SK-N-SH (cell line): ENCODE measurements at regions not wholly inside any gene's neighbourhood (a gene's known extent, or its start where the extent isn't known, plus 50 kb on each side); places are given as distances from the start of the nearest gene placed in this dataset.

ENCODE experiments used
- CTCF ChIA-PET: fragments of 300-600, 350-600 bp; formaldehyde crosslinking; extraction: SDS; loops from one replicate; lab custom pipeline; 2021; lab: Yijun Ruan, JAX
- POLR2A ChIA-PET: fragments of 350-600 bp; sonication (Branson Sonifier 250); formaldehyde crosslinking; extraction: SDS; loops from one replicate; lab custom pipeline; 2020; ENCODE audit warnings: antibody characterized with exemption, inconsistent platforms; lab: Yijun Ruan, JAX
- DNase-seq: peaks from one replicate; pipeline ENCODE4 v3.0.0; 2012
- H2AFZ ChIP-seq: fragments of 200-600 bp; sonication (generic); 2 replicates; pipeline ENCODE4 v1.8.1; 2016; ENCODE audit warnings: antibody characterized with exemption, mild to moderate bottlenecking, low read depth
- H3F3A ChIP-seq: fragments of 200-600 bp; sonication (generic); replicated peaks from 2 replicates; pipeline ENCODE3; 2016; ENCODE audit warnings: antibody characterized with exemption, mild to moderate bottlenecking; ENCODE audit not compliant: insufficient read depth
- H3K27ac ChIP-seq, 2 experiments: fragments of 200-500 bp in 1 of 2; fragments of 200-600 bp in 1 of 2; sonication (Bioruptor generic) in 1 of 2; sonication (generic), shearing (Covaris generic) in 1 of 2; 2 replicates each; pipeline versions ENCODE4 v1.5.1 to v1.6.1; 2014 to 2016; ENCODE audit warnings: low read depth in 2 of 2, inconsistent platforms in 1 of 2, low read length in 1 of 2, mild to moderate bottlenecking in 1 of 2, mixed read lengths in 1 of 2
- H3K27me3 ChIP-seq: fragments of 200-600 bp; sonication (generic), shearing (Covaris generic); 2 replicates; pipeline ENCODE4 v1.6.1; 2016; ENCODE audit warnings: mixed run types; ENCODE audit not compliant: insufficient read depth
- H3K36me3 ChIP-seq, 2 experiments: fragments of 200-500 bp in 1 of 2; fragments of 200-600 bp in 1 of 2; sonication (Bioruptor generic) in 1 of 2; sonication (generic) in 1 of 2; replicated peaks in 1 of 2; 2 replicates each; pipeline versions ENCODE3 to v1.5.1; 2014 to 2016; ENCODE audit warnings: low read length in 1 of 2, mild to moderate bottlenecking in 1 of 2; ENCODE audit not compliant: insufficient read depth in 2 of 2, control insufficient read depth in 1 of 2
- H3K4me1 ChIP-seq, 2 experiments: fragments of 200-500 bp in 1 of 2; fragments of 200-600 bp in 1 of 2; sonication (Bioruptor generic) in 1 of 2; sonication (generic), shearing (Covaris generic) in 1 of 2; 2 replicates each; pipeline versions ENCODE4 v1.5.1 to v1.6.1; 2014 to 2016; ENCODE audit warnings: low read depth in 1 of 2, low read length in 1 of 2, mixed run types in 1 of 2; ENCODE audit not compliant: insufficient read depth in 2 of 2, control insufficient read depth in 1 of 2
- H3K4me2 ChIP-seq: fragments of 200-600 bp; sonication (generic), shearing (Covaris generic); 2 replicates; pipeline ENCODE4 v1.6.1; 2017; ENCODE audit warnings: mixed run types
- H3K4me3 ChIP-seq, 2 experiments: fragments of 200-500 bp in 1 of 2; fragments of 200-600 bp in 1 of 2; sonication (Bioruptor generic) in 1 of 2; sonication (generic), shearing (Covaris generic) in 1 of 2; 2 replicates each; pipeline versions ENCODE4 v1.5.1 to v1.8.1; 2014 to 2016; ENCODE audit warnings: low read depth in 2 of 2, inconsistent platforms in 1 of 2, low read length in 1 of 2, mild to moderate bottlenecking in 1 of 2, mixed read lengths in 1 of 2, moderate library complexity in 1 of 2
- H3K79me2 ChIP-seq: fragments of 200-600 bp; sonication (generic); 2 replicates; pipeline ENCODE4 v1.8.1; 2017; ENCODE audit warnings: mild to moderate bottlenecking; ENCODE audit not compliant: insufficient read depth
- H3K9ac ChIP-seq: fragments of 200-600 bp; sonication (generic); 2 replicates; pipeline ENCODE4 v1.6.1; 2017; ENCODE audit warnings: mixed run types
- H3K9me2 ChIP-seq: fragments of 200-600 bp; sonication (generic); 2 replicates; pipeline ENCODE4 v1.6.1; 2017; ENCODE audit warnings: mixed run types
- H3K9me3 ChIP-seq: fragments of 200-600 bp; sonication (generic); 2 replicates; pipeline ENCODE4 v1.6.1; 2017; ENCODE audit warnings: mixed run types, mild to moderate bottlenecking, moderate library complexity
- H4K20me1 ChIP-seq: fragments of 200-600 bp; sonication (generic); 2 replicates; pipeline ENCODE4 v1.6.1; 2017; ENCODE audit warnings: mild to moderate bottlenecking, mixed run types; ENCODE audit not compliant: insufficient read depth
- CHD2 ChIP-seq: fragments of 150-350 bp; IDR thresholded peaks from 2 replicates; pipeline ENCODE4 v1.6.1; 2018; ENCODE audit warnings: low read length; ENCODE audit not compliant: partially characterized antibody
- FOXM1 ChIP-seq: IDR thresholded peaks from 2 replicates; pipeline ENCODE4 v1.4.0; 2012; ENCODE audit warnings: low read depth, mild to moderate bottlenecking
- GABPA ChIP-seq: IDR thresholded peaks from 2 replicates; pipeline ENCODE4 v1.4.0; 2012; ENCODE audit warnings: low read depth, mild to moderate bottlenecking
- NFIC ChIP-seq: IDR thresholded peaks from 2 replicates; pipeline ENCODE4 v1.4.0; 2012; ENCODE audit warnings: borderline replicate concordance
- RCOR1 ChIP-seq: fragments of 150-350 bp; IDR thresholded peaks from 2 replicates; pipeline ENCODE4 v1.6.1; 2017; ENCODE audit warnings: antibody characterized with exemption, low read length
- RFX5 ChIP-seq: IDR thresholded peaks from 2 replicates; pipeline ENCODE4 v1.6.1; 2012; ENCODE audit warnings: mild to moderate bottlenecking, improper control_type of control experiment, low read length
- SIN3A ChIP-seq: IDR thresholded peaks from 2 replicates; pipeline ENCODE4 v1.6.1; 2012; ENCODE audit warnings: low read depth, mild to moderate bottlenecking, low read length, moderate library complexity, borderline replicate concordance
- TAF1 ChIP-seq: IDR thresholded peaks from 2 replicates; pipeline ENCODE4 v1.6.1; 2012; ENCODE audit warnings: low read depth, mild to moderate bottlenecking, low read length, moderate library complexity, borderline replicate concordance
- TEAD4 ChIP-seq: IDR thresholded peaks from 2 replicates; pipeline ENCODE4 v1.4.0; 2012; ENCODE audit warnings: mild to moderate bottlenecking, borderline replicate concordance; ENCODE audit not compliant: insufficient read depth
- USF2 ChIP-seq: fragments of 150-350 bp; IDR thresholded peaks from 2 replicates; pipeline ENCODE4 v1.6.1; 2017; ENCODE audit warnings: antibody characterized with exemption, low read length, low read depth, borderline replicate concordance
- YY1 ChIP-seq: IDR thresholded peaks from 2 replicates; pipeline ENCODE4 v1.4.0; 2012; ENCODE audit warnings: low read depth, mild to moderate bottlenecking
- ZBTB33 ChIP-seq: IDR thresholded peaks from 2 replicates; pipeline ENCODE4 v1.4.0; 2012; ENCODE audit warnings: low read depth, borderline replicate concordance
- WGBS: methylation state at CpG from one replicate; pipeline ENCODE4 v1.1.6; 2017; ENCODE audit warnings: low lambda C conversion rate; 5-methylcytosine and 5-hydroxymethylcytosine counted together
- TF ChIP-seq, protein P1 (sequence below): IDR thresholded peaks from 2 replicates; pipeline ENCODE4 v1.6.1; 2012; ENCODE audit warnings: mild to moderate bottlenecking, low read depth, low read length, moderate library complexity

DNA sequence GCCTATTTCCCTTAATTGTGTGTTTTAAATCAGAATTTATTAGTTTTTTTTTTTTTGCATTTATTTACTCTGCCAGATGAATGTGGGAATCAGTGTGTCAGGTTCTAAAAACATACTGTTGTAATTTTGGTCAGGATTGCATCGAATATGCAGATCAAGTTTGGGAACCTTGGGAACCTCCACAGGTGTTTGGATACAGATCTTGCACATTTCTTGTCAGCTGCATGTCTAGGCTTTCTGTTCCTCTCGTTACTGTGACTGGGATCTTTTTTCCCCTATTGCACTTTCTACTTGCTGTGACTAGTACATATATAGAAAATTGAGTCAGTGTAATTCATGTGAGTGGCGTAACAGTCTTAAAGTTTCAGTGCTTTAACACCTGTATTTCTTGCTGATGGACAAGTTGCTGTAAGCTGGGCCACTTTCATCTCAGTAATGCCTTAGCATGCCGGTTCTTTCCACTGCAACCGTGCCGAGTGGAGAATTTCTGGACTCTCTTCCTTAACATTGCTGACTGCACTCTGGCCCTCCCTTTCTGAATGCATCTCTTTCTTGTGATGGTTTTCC is 112.5 kb downstream of the TENT4A start:
- no peaks in the 10 kb centered on the region for H3F3A ChIP-seq
- peaks cover 7% of the 10 kb centered on the region; the same call in 1 of the 2 replicates for H3K9me3 ChIP-seq
- no peak for DNase-seq
- H3K4me3 ChIP-seq, result no peak overlapping the region
- POLR2A ChIA-PET, result no interaction called here
- no peaks in the 10 kb centered on the region for H3K79me2 ChIP-seq
- no peak overlapping the region for H2AFZ ChIP-seq
- H3K27me3 ChIP-seq, result no peaks in the 10 kb centered on the region
- no peak overlapping the region for H3K27ac ChIP-seq
- no peaks in the 10 kb centered on the region for H4K20me1 ChIP-seq
- no peaks in the 10 kb centered on the region for H3K4me1 ChIP-seq
- 47% methylated on average over 6 of the region's 6 CpGs for WGBS
- H3K9ac ChIP-seq, result no peak overlapping the region
- TF ChIP-seq TAF1, result no peak
- no peak for TF ChIP-seq FOXM1
- TF ChIP-seq ZBTB33, result no peak
- H3K36me3 ChIP-seq, result no peaks in the 10 kb centered on the region
- CTCF ChIA-PET, result interaction anchor here (1.4 kb wide), 1 partner anchor 13 kb away, joined by 5 read pairs; no protein-coding TSS in a partner anchor
- H3K4me2 ChIP-seq, result no peak overlapping the region
- no peaks in the 10 kb centered on the region for H3K9me2 ChIP-seq

DNA sequence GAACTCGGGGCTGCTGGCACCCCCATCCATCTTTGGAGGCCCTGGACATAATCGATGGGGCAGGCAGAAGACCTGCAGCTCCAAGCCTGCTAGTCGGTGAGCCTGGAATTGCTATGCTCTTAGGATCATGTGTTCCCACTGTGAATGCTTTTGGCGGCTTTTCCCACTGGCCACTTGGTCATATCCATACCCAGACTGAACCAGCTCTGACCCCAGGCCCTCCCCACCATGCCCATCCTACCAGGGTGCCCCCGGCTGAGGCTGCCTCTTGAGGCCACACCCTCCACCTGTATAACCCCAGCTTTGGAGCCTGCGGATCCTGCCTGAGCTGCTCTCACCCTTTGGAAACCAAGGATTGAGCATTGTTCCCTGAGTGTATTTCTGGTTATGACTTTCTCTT is 113.5 kb downstream of the TENT4A start:
- WGBS, result 17% methylated on average over 5 of the region's 6 CpGs
- Histone ChIP-seq H3K4me1 (no peaks in the 10 kb centered on the region), H3F3A (no peaks in the 10 kb centered on the region), H3K79me2 (no peaks in the 10 kb centered on the region), H4K20me1 (no peaks in the 10 kb centered on the region), H3K36me3 (no peaks in the 10 kb centered on the region), H3K9ac (no peak overlapping the region), H3K27ac (no peak overlapping the region), H3K4me2 (no peak overlapping the region), H3K4me3 (no peak overlapping the region), H2AFZ (no peak overlapping the region), H3K9me3 (no peaks in the 10 kb centered on the region), H3K27me3 (no peaks in the 10 kb centered on the region), H3K9me2 (no peaks in the 10 kb centered on the region)
- DNase-seq, result no peak
- TF ChIP-seq TAF1 (no peak), TEAD4 (no peak), RFX5 (no peak), GABPA (no peak), SIN3A (no peak)
- ChIA-PET POLR2A (no interaction called here), CTCF (interaction anchor here (1.4 kb wide), 1 partner anchor 12 kb away, joined by 5 read pairs; no protein-coding TSS in a partner anchor)

DNA sequence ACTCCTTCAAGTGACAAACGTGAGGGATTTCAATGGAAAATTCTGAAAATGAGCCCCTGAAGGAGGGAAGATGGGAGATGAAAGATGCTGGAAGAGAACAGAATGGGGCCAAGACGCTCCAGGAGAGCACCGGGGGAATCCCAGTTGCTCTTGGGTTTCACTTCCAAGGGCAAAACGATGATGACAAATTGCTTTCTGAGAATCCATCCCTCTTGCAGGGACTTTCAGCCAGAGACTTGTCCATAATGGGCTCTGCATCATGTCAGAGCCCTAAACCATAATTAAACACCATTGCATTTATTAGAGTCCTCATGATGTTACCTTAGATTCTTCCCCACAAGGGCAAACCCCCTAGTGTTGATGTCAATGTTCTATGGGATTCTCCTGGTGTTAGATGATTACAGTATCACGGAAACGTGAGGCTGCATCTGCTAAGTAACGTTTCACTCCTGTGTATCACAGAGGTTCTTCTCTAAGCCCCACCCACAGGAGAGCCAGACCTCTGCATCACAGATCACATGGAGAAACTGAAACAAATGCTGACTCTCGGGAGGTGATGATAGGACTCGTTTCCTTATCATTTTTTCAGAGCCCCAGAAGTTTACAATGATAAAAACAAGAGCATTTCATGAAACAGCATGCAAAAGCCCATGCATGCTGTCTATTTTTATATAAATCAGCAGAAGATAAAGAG is 114.4 kb downstream of the TENT4A start:
- H3K27me3 ChIP-seq, result no peaks in the 10 kb centered on the region
- H3K27ac ChIP-seq, result no peak overlapping the region
- H3K4me2 ChIP-seq, result peak overlapping the region; percentile 55
- no peaks in the 10 kb centered on the region for H3K4me1 ChIP-seq
- DNase-seq, result no peak
- WGBS, result 11% methylated on average over 9 of the region's 9 CpGs
- CTCF ChIA-PET, result no interaction called here
- H3K4me3 ChIP-seq, result peak overlapping the region in 1 of 2 experiments; percentile 40; a peak in 2 of 4 replicates
- H4K20me1 ChIP-seq, result no peaks in the 10 kb centered on the region
- H3K9me2 ChIP-seq, result no peaks in the 10 kb centered on the region
- H2AFZ ChIP-seq, result 0 out of 2 replicates have a peak overlapping the region, but pooled peaks have one; percentile 27
- no peaks in the 10 kb centered on the region for H3F3A ChIP-seq
- H3K9me3 ChIP-seq, result no peaks in the 10 kb centered on the region
- POLR2A ChIA-PET, result no interaction called here
- H3K36me3 ChIP-seq, result no peaks in the 10 kb centered on the region
- no peaks in the 10 kb centered on the region for H3K79me2 ChIP-seq
- H3K9ac ChIP-seq, result no peak overlapping the region
- TF ChIP-seq NFIC (no peak), TAF1 (no peak), YY1 (no peak), USF2 (no peak), CHD2 (no peak), RCOR1 (no peak)
- TF ChIP-seq, protein P1, sequence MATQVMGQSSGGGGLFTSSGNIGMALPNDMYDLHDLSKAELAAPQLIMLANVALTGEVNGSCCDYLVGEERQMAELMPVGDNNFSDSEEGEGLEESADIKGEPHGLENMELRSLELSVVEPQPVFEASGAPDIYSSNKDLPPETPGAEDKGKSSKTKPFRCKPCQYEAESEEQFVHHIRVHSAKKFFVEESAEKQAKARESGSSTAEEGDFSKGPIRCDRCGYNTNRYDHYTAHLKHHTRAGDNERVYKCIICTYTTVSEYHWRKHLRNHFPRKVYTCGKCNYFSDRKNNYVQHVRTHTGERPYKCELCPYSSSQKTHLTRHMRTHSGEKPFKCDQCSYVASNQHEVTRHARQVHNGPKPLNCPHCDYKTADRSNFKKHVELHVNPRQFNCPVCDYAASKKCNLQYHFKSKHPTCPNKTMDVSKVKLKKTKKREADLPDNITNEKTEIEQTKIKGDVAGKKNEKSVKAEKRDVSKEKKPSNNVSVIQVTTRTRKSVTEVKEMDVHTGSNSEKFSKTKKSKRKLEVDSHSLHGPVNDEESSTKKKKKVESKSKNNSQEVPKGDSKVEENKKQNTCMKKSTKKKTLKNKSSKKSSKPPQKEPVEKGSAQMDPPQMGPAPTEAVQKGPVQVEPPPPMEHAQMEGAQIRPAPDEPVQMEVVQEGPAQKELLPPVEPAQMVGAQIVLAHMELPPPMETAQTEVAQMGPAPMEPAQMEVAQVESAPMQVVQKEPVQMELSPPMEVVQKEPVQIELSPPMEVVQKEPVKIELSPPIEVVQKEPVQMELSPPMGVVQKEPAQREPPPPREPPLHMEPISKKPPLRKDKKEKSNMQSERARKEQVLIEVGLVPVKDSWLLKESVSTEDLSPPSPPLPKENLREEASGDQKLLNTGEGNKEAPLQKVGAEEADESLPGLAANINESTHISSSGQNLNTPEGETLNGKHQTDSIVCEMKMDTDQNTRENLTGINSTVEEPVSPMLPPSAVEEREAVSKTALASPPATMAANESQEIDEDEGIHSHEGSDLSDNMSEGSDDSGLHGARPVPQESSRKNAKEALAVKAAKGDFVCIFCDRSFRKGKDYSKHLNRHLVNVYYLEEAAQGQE, result no peak
